ENCODE measurements at regions not wholly inside any gene's neighbourhood (a gene's known extent, or its start where the extent isn't known, plus 50 kb on each side); places are given as distances from the start of the nearest gene placed in this dataset.

- no peak for DNase-seq (ENCODE audit: low read depth in 2 of 2, low spot score in 1 of 2)
Observed at GRCh38 chr6:169898788-169899480, 147.5 kb downstream of the ERMARD start.

GRCh38 chr6:169897601-169898358, 146.4 kb downstream of the ERMARD start:
- no peak for DNase-seq (ENCODE audit: low read depth in 2 of 2, low spot score in 1 of 2)

- no peak for DNase-seq (ENCODE audit: low read depth in 2 of 2, low spot score in 1 of 2)
Observed at GRCh38 chr6:169896826-169897456, 145.5 kb downstream of the ERMARD start.

GRCh38 chr6:169895926-169896761, 144.7 kb downstream of the ERMARD start:
- DNase-seq (ENCODE audit: low read depth in 2 of 2, low spot score in 1 of 2), result no peak

- no peak for DNase-seq (ENCODE audit: low read depth in 2 of 2, low spot score in 1 of 2)
Observed at GRCh38 chr6:169895000-169895759, 143.8 kb downstream of the ERMARD start.

- no peak for DNase-seq (ENCODE audit: low read depth in 2 of 2, low spot score in 1 of 2)
Observed at GRCh38 chr6:169894377-169894960, 143.0 kb downstream of the ERMARD start.

- no peak for DNase-seq (ENCODE audit: low read depth in 2 of 2, low spot score in 1 of 2)
Observed at GRCh38 chr6:169893624-169894023, 142.2 kb downstream of the ERMARD start.

GRCh38 chr6:169891846-169892245, 140.4 kb downstream of the ERMARD start:
- no peak for DNase-seq (ENCODE audit: low read depth in 2 of 2, low spot score in 1 of 2)

- no peak for DNase-seq (ENCODE audit: low read depth in 2 of 2, low spot score in 1 of 2)
Observed at GRCh38 chr6:169891421-169891820, 140.0 kb downstream of the ERMARD start.

- no peak for DNase-seq (ENCODE audit: low read depth in 2 of 2, low spot score in 1 of 2)
Observed at GRCh38 chr6:169890901-169891300, 139.5 kb downstream of the ERMARD start.

- no peak for DNase-seq (ENCODE audit: low read depth in 2 of 2, low spot score in 1 of 2)
Observed at GRCh38 chr6:169890049-169890448, 138.6 kb downstream of the ERMARD start.

GRCh38 chr6:169887529-169888140, 136.2 kb downstream of the ERMARD start:
- no peak for DNase-seq (ENCODE audit: low read depth in 2 of 2, low spot score in 1 of 2)

GRCh38 chr6:169886631-169887227, 135.3 kb downstream of the ERMARD start:
- DNase-seq (ENCODE audit: low read depth in 2 of 2, low spot score in 1 of 2), result no peak

- no peak for DNase-seq (ENCODE audit: low read depth in 2 of 2, low spot score in 1 of 2)
Observed at GRCh38 chr6:169885831-169886230, 134.4 kb downstream of the ERMARD start.

- no peak for DNase-seq (ENCODE audit: low read depth in 2 of 2, low spot score in 1 of 2)
Observed at GRCh38 chr6:169885131-169885530, 133.7 kb downstream of the ERMARD start.

- no peak for DNase-seq (ENCODE audit: low read depth in 2 of 2, low spot score in 1 of 2)
Observed at GRCh38 chr6:169884158-169884557, 132.7 kb downstream of the ERMARD start.

GRCh38 chr6:169883316-169883715, 131.9 kb downstream of the ERMARD start:
- no peak for DNase-seq (ENCODE audit: low read depth in 2 of 2, low spot score in 1 of 2)

GRCh38 chr6:169881976-169882375, 130.6 kb downstream of the ERMARD start:
- no peak for DNase-seq (ENCODE audit: low read depth in 2 of 2, low spot score in 1 of 2)

- no peak for DNase-seq (ENCODE audit: low read depth in 2 of 2, low spot score in 1 of 2)
Observed at GRCh38 chr6:169881398-169881797, 130.0 kb downstream of the ERMARD start.

Data from stimulated activated CD8-positive, alpha-beta memory T cell treated with anti-CD3 and anti-CD28 coated beads, Interleukin-4, amount 100 ng/mL, for 1 hour (primary cell).